HEK293T (cell line): ENCODE measurements at regions not wholly inside any gene's neighbourhood (a gene's known extent, or its start where the extent isn't known, plus 50 kb on each side); places are given as distances from the start of the nearest gene placed in this dataset.

ENCODE experiments used
- ARNT ChIP-seq: fragments of 450-650 bp; IDR thresholded peaks from 2 replicates; pipeline ENCODE4 v1.6.1; 2017; ENCODE audit warnings: mild to moderate bottlenecking
- BHLHE40 ChIP-seq: fragments of 450-650 bp; IDR thresholded peaks from 2 replicates; pipeline ENCODE4 v1.6.1; 2016; ENCODE audit warnings: mild to moderate bottlenecking, moderate library complexity, borderline replicate concordance
- CTBP1 ChIP-seq: fragments of 450-650 bp; IDR thresholded peaks from 2 replicates; pipeline ENCODE4 v1.6.1; 2016; ENCODE audit warnings: borderline replicate concordance
- ELF4 ChIP-seq: fragments of 450-650 bp; IDR thresholded peaks from 2 replicates; pipeline ENCODE4 v1.6.1; 2017; ENCODE audit warnings: antibody characterized with exemption
- FOXA1 ChIP-seq: fragments of 450-650 bp; IDR thresholded peaks from 2 replicates; pipeline ENCODE4 v1.6.1; 2016; ENCODE audit warnings: mild to moderate bottlenecking
- FOXK2 ChIP-seq: fragments of 450-650 bp; IDR thresholded peaks from 2 replicates; pipeline ENCODE4 v1.6.1; 2016; ENCODE audit warnings: mild to moderate bottlenecking
- FOXM1 ChIP-seq: fragments of 450-650 bp; IDR thresholded peaks from 2 replicates; pipeline ENCODE4 v1.6.1; 2017; ENCODE audit warnings: mild to moderate bottlenecking, borderline replicate concordance
- HDGF ChIP-seq: fragments of 450-650 bp; IDR thresholded peaks from 2 replicates; pipeline ENCODE4 v1.6.1; 2017; ENCODE audit warnings: antibody characterized with exemption, borderline replicate concordance
- LEF1 ChIP-seq: fragments of 450-650 bp; IDR thresholded peaks from 2 replicates; pipeline ENCODE4 v1.6.1; 2017; ENCODE audit warnings: mild to moderate bottlenecking, borderline replicate concordance
- SP1 ChIP-seq: fragments of 450-650 bp; IDR thresholded peaks from 2 replicates; pipeline ENCODE4 v1.6.1; 2017
- SUZ12 ChIP-seq: fragments of 450-650 bp; IDR thresholded peaks from 2 replicates; pipeline ENCODE4 v1.6.1; 2016; ENCODE audit warnings: mild to moderate bottlenecking
- TARDBP ChIP-seq: fragments of 450-650 bp; IDR thresholded peaks from 2 replicates; pipeline ENCODE4 v1.6.1; 2016
- ZNF384 ChIP-seq: fragments of 450-650 bp; IDR thresholded peaks from 2 replicates; pipeline ENCODE4 v1.6.1; 2016
- TF ChIP-seq, protein P1 (sequence below): fragments of 450-650 bp; IDR thresholded peaks from 2 replicates; pipeline ENCODE4 v1.6.1; 2016

GRCh38 chr7:65216469-65216868, 157.2 kb upstream of the ZNF92 start:
- TF ChIP-seq SP1 (no peak), ZNF384 (no peak), FOXA1 (no peak), FOXM1 (no peak), SUZ12 (no peak), TARDBP (no peak), HDGF (no peak), LEF1 (no peak), ARNT (no peak), ELF4 (no peak), FOXK2 (no peak), BHLHE40 (no peak), CTBP1 (no peak)
- TF ChIP-seq, protein P1, sequence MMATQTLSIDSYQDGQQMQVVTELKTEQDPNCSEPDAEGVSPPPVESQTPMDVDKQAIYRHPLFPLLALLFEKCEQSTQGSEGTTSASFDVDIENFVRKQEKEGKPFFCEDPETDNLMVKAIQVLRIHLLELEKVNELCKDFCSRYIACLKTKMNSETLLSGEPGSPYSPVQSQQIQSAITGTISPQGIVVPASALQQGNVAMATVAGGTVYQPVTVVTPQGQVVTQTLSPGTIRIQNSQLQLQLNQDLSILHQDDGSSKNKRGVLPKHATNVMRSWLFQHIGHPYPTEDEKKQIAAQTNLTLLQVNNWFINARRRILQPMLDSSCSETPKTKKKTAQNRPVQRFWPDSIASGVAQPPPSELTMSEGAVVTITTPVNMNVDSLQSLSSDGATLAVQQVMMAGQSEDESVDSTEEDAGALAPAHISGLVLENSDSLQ = no peak
